ENCODE measurements at regions not wholly inside any gene's neighbourhood (a gene's known extent, or its start where the extent isn't known, plus 50 kb on each side); places are given as distances from the start of the nearest gene placed in this dataset.

DNA sequence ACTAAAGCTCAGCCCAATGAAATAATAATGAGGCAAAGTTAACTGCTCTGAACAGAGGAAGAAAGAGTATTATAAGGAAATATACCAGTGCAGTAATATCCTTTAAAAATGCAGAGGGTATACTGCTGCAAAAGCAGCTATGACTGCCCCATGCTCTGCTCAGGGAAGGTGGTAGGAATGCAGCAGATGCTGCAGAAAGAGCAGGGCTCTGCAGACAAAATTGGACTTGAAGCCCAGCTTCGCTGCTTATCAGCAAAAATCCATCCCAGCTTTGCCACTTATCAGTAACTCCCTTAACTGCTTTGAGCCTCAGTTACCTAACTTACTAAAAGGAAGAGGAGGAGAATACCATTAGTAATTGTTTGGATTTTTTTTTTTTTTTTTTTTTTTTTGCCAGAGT is 533.8 kb upstream of the CDH5 start:
- ATAC-seq (peak; percentile 49), FAIRE-seq (no peak), DNase-seq (ENCODE audit: low spot score) (no peak)
- Histone ChIP-seq H3K4me2 (ENCODE audit: low read depth, low read length) (no peak overlapping the region), H2AFZ (ENCODE audit: low read length) (no peak overlapping the region), H3K9me3 (ENCODE audit: low read length) (no peaks in the 10 kb centered on the region), H3K27ac (ENCODE audit: extremely low read length, insufficient read depth, low read length) (no peak overlapping the region), H4K20me1 (ENCODE audit: insufficient read depth, low read length) (no peaks in the 10 kb centered on the region), H3K27me3 (ENCODE audit: control insufficient read depth in 1 of 2, insufficient read depth in 2 of 2, low read length in 2 of 2) (no peaks in the 10 kb centered on the region), H3K4me3 (replicated peaks in 1 of 3; ENCODE audit: insufficient read depth in 1 of 3, low read depth in 2 of 3, low read length in 3 of 3) (no peak overlapping the region), H3K36me3 (replicated peaks in 1 of 2; ENCODE audit: control insufficient read depth in 1 of 2, insufficient read depth in 2 of 2, low read length in 2 of 2) (no peaks in the 10 kb centered on the region), H3K79me2 (ENCODE audit: insufficient read depth, low read length) (no peaks in the 10 kb centered on the region), H3K9ac (ENCODE audit: insufficient read depth, low read depth, low read length) (no peak overlapping the region), H3K4me1 (ENCODE audit: insufficient read depth, low read length) (peaks cover 8% of the 10 kb centered on the region; the same call in 1 of the 2 replicates)
- ChIA-PET CTCF (ENCODE audit: low intra/inter-chr PET ratio, low total read pairs) (no interaction called here), POLR2A (no interaction called here)
- in situ Hi-C loops (cut with HindIII; ENCODE audit: extremely low pct_ligation_motif_present, low pct_unique_long_range_greater_than_20kb) (no loop called here), intact Hi-C loops (cut with micrococcal nuclease; ENCODE audit: unreplicated experiment) (no loop called here)
- WGBS (ENCODE audit: low lambda C conversion rate): 7% methylated on average over 1 of the region's 1 CpG
- no TSS peak for BruUV-seq (replicated peaks)
- TF ChIP-seq, protein P1, sequence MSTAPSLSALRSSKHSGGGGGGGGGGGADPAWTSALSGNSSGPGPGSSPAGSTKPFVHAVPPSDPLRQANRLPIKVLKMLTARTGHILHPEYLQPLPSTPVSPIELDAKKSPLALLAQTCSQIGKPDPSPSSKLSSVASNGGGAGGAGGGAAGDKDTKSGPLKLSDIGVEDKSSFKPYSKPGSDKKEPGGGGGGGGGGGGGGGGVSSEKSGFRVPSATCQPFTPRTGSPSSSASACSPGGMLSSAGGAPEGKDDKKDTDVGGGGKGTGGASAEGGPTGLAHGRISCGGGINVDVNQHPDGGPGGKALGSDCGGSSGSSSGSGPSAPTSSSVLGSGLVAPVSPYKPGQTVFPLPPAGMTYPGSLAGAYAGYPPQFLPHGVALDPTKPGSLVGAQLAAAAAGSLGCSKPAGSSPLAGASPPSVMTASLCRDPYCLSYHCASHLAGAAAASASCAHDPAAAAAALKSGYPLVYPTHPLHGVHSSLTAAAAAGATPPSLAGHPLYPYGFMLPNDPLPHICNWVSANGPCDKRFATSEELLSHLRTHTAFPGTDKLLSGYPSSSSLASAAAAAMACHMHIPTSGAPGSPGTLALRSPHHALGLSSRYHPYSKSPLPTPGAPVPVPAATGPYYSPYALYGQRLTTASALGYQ (CRISPR knock-in tag; IDR thresholded peaks at IDR 0.05): no peak
- TF ChIP-seq ZNF354B (CRISPR knock-in tag; IDR thresholded peaks at IDR 0.05) (no peak), ZFX (CRISPR knock-in tag; IDR thresholded peaks at IDR 0.05; ENCODE audit: low read depth) (no peak), KMT2B (CRISPR knock-in tag; IDR thresholded peaks at IDR 0.05) (no peak), ZNF558 (CRISPR knock-in tag; IDR thresholded peaks at IDR 0.05; ENCODE audit: borderline replicate concordance) (no peak)

- H4K20me1 ChIP-seq (ENCODE audit: insufficient read depth, low read length): no peaks in the 10 kb centered on the region
These were observed 534.4 kb upstream of the CDH5 start for GRCh38 chr16:65831903-65832666.

More at GRCh38 chr16:65831903-65832666, 534.4 kb upstream of the CDH5 start:
- WGBS (ENCODE audit: low lambda C conversion rate): 18% methylated on average over 4 of the region's 4 CpGs
- no TSS peak for BruUV-seq (replicated peaks)
- TF ChIP-seq CREB1 (IDR thresholded peaks at IDR 0.05): no peak
- TF ChIP-seq CREB1 (CRISPR knock-in tag; IDR thresholded peaks at IDR 0.05): no peak
- no peak for TF ChIP-seq ARID2 (CRISPR knock-in tag; IDR thresholded peaks at IDR 0.05; ENCODE audit: borderline replicate concordance)
- no peak for TF ChIP-seq SOX6 (IDR thresholded peaks at IDR 0.05)
- TF ChIP-seq SOX6 (CRISPR knock-in tag; IDR thresholded peaks at IDR 0.05): no peak
- no peak for TF ChIP-seq NR1H2 (CRISPR knock-in tag; IDR thresholded peaks at IDR 0.05; ENCODE audit: borderline replicate concordance, low read depth)
- no peak for TF ChIP-seq ZMYM4 (CRISPR knock-in tag; IDR thresholded peaks at IDR 0.05)
- TF ChIP-seq ZNF563 (CRISPR knock-in tag; IDR thresholded peaks at IDR 0.05): no peak
- TF ChIP-seq MIER3 (CRISPR knock-in tag; IDR thresholded peaks at IDR 0.05; ENCODE audit: borderline replicate concordance): no peak
- Histone ChIP-seq H3K4me2 (ENCODE audit: low read depth, low read length) (no peak overlapping the region), H3K4me1 (ENCODE audit: insufficient read depth, low read length) (peaks cover 8% of the 10 kb centered on the region; the same call in 1 of the 2 replicates), H3K9ac (ENCODE audit: insufficient read depth, low read depth, low read length) (no peak overlapping the region), H3K4me3 (replicated peaks in 1 of 3; ENCODE audit: insufficient read depth in 1 of 3, low read depth in 2 of 3, low read length in 3 of 3) (no peak overlapping the region), H3K79me2 (ENCODE audit: insufficient read depth, low read length) (no peaks in the 10 kb centered on the region), H3K36me3 (replicated peaks in 1 of 2; ENCODE audit: control insufficient read depth in 1 of 2, insufficient read depth in 2 of 2, low read length in 2 of 2) (no peaks in the 10 kb centered on the region), H3K27me3 (ENCODE audit: control insufficient read depth in 1 of 2, insufficient read depth in 2 of 2, low read length in 2 of 2) (no peaks in the 10 kb centered on the region), H3K9me3 (ENCODE audit: low read length) (no peaks in the 10 kb centered on the region), H2AFZ (ENCODE audit: low read length) (no peak overlapping the region), H3K27ac (ENCODE audit: extremely low read length, insufficient read depth, low read length) (no peak overlapping the region)
- intact Hi-C loops (cut with micrococcal nuclease; ENCODE audit: unreplicated experiment) (no loop called here), in situ Hi-C loops (cut with HindIII; ENCODE audit: extremely low pct_ligation_motif_present, low pct_unique_long_range_greater_than_20kb) (no loop called here)
- ATAC-seq: peak; percentile 54
- DNase-seq (ENCODE audit: low spot score): no peak
- FAIRE-seq: no peak
- CTCF ChIA-PET (ENCODE audit: low intra/inter-chr PET ratio, low total read pairs): no interaction called here
- POLR2A ChIA-PET: no interaction called here
